ENCODE measurements at regions not wholly inside any gene's neighbourhood (a gene's known extent, or its start where the extent isn't known, plus 50 kb on each side); places are given as distances from the start of the nearest gene placed in this dataset.

- BruUV-seq (replicated peaks) = no TSS peak
- Histone ChIP-seq H3K4me1 (ENCODE audit: insufficient read depth, low read length) (no peaks in the 10 kb centered on the region), H3F3A (ENCODE audit: low read length, unreplicated experiment) (no peaks in the 10 kb centered on the region), H3K9me2 (replicated peaks; ENCODE audit: low read length) (no peaks in the 10 kb centered on the region), H4K20me1 (ENCODE audit: low read length) (no peaks in the 10 kb centered on the region), H3K4me3 (ENCODE audit: low read length) (no peak overlapping the region), H3K9me3 (ENCODE audit: low read length) (no peaks in the 10 kb centered on the region), H3K27ac (ENCODE audit: low read length) (no peak overlapping the region), H3K36me3 (ENCODE audit: low read depth, low read length) (no peaks in the 10 kb centered on the region), H3K27me3 (ENCODE audit: low read length) (no peaks in the 10 kb centered on the region), H3K4me2 (ENCODE audit: low read length) (no peak overlapping the region), H2AFZ (ENCODE audit: low read length) (no peak overlapping the region), H3K79me2 (ENCODE audit: low read length) (no peaks in the 10 kb centered on the region), H3K9ac (ENCODE audit: low read length) (no peak overlapping the region)
- ChIA-PET CTCF (no interaction called here), POLR2A (ENCODE audit: unreplicated experiment) (no interaction called here)
- TF ChIP-seq EZH2phosphoT487 (IDR thresholded peaks at IDR 0.05; ENCODE audit: borderline replicate concordance, low read length) = no peak
- intact Hi-C loops (cut with micrococcal nuclease) = no loop called here
- DNase-seq (no peak), ATAC-seq (no peak)
Measured at GRCh38 chr12:89108265-89108664, 244.0 kb downstream of the DUSP6 start.

- no peak for DNase-seq
- no peak overlapping the region for H3K9ac ChIP-seq (ENCODE audit: low read length)
- no peak overlapping the region for H3K27ac ChIP-seq (ENCODE audit: low read length)
- no peak for ATAC-seq
- H2AFZ ChIP-seq (ENCODE audit: low read length) = no peak overlapping the region
- no peaks in the 10 kb centered on the region for H3K9me3 ChIP-seq (ENCODE audit: low read length)
- no TSS peak for BruUV-seq (replicated peaks)
- ChIA-PET POLR2A (ENCODE audit: unreplicated experiment) (no interaction called here), CTCF (no interaction called here)
- no peak overlapping the region for H3K4me3 ChIP-seq (ENCODE audit: low read length)
- intact Hi-C loops (cut with micrococcal nuclease) = no loop called here
- no peaks in the 10 kb centered on the region for H3K27me3 ChIP-seq (ENCODE audit: low read length)
- H3K4me2 ChIP-seq (ENCODE audit: low read length) = no peak overlapping the region
- H3K9me2 ChIP-seq (replicated peaks; ENCODE audit: low read length) = no peaks in the 10 kb centered on the region
- H3K4me1 ChIP-seq (ENCODE audit: insufficient read depth, low read length) = no peaks in the 10 kb centered on the region
- no peaks in the 10 kb centered on the region for H3K36me3 ChIP-seq (ENCODE audit: low read depth, low read length)
- H3F3A ChIP-seq (ENCODE audit: low read length, unreplicated experiment) = no peaks in the 10 kb centered on the region
- H3K79me2 ChIP-seq (ENCODE audit: low read length) = no peaks in the 10 kb centered on the region
- no peaks in the 10 kb centered on the region for H4K20me1 ChIP-seq (ENCODE audit: low read length)
- TF ChIP-seq EZH2phosphoT487 (IDR thresholded peaks at IDR 0.05; ENCODE audit: borderline replicate concordance, low read length) = no peak
- no peak for TF ChIP-seq EZH2 (IDR thresholded peaks at IDR 0.05; ENCODE audit: low read length, unreplicated experiment)
- TF ChIP-seq CTCF (conservative IDR thresholded peaks at IDR 0.05; ENCODE audit: low read depth, low read length) = no peak
Measured at GRCh38 chr12:89106950-89107349, 245.4 kb downstream of the DUSP6 start.

GRCh38 chr12:89105243-89105642 is 247.1 kb downstream of the DUSP6 start:
- no peak for ATAC-seq
- ChIA-PET CTCF (no interaction called here), POLR2A (ENCODE audit: unreplicated experiment) (no interaction called here)
- Histone ChIP-seq H2AFZ (ENCODE audit: low read length) (no peak overlapping the region), H3F3A (ENCODE audit: low read length, unreplicated experiment) (no peaks in the 10 kb centered on the region), H3K4me3 (ENCODE audit: low read length) (no peak overlapping the region), H3K9me2 (replicated peaks; ENCODE audit: low read length) (no peaks in the 10 kb centered on the region), H3K4me1 (ENCODE audit: insufficient read depth, low read length) (no peaks in the 10 kb centered on the region), H3K4me2 (ENCODE audit: low read length) (no peak overlapping the region), H3K9me3 (ENCODE audit: low read length) (no peaks in the 10 kb centered on the region), H3K36me3 (ENCODE audit: low read depth, low read length) (no peaks in the 10 kb centered on the region), H4K20me1 (ENCODE audit: low read length) (no peaks in the 10 kb centered on the region), H3K79me2 (ENCODE audit: low read length) (no peaks in the 10 kb centered on the region), H3K27me3 (ENCODE audit: low read length) (no peaks in the 10 kb centered on the region), H3K9ac (ENCODE audit: low read length) (no peak overlapping the region), H3K27ac (ENCODE audit: low read length) (no peak overlapping the region)
- no TSS peak for BruUV-seq (replicated peaks)
- intact Hi-C loops (cut with micrococcal nuclease) = no loop called here
- no peak for DNase-seq
- TF ChIP-seq EZH2phosphoT487 (IDR thresholded peaks at IDR 0.05; ENCODE audit: borderline replicate concordance, low read length) (no peak), CTCF (conservative IDR thresholded peaks at IDR 0.05; ENCODE audit: low read depth, low read length) (no peak), EZH2 (IDR thresholded peaks at IDR 0.05; ENCODE audit: low read length, unreplicated experiment) (no peak)
